Activated T-helper 2 cell treated with anti-CD3 and anti-CD28 coated beads, Interferon-gamma antibody, Interleukin-2, Interleukin-4, amounts not matched to agents 10 μg/mL and 5 μg/mL and 100 μg/mL, durations not matched to agents 14 hours and 24 hours and 36 hours (primary cell): ENCODE measurements at regions not wholly inside any gene's neighbourhood (a gene's known extent, or its start where the extent isn't known, plus 50 kb on each side); places are given as distances from the start of the nearest gene placed in this dataset.

Experiments used
- DNase-seq: peaks from one replicate; pipeline ENCODE4 v3.0.0; 2021; ENCODE audit warnings: low spot score
- H3K27ac Mint-ChIP-seq: one replicate; pipeline ENCODE4 v1.8.0; 2021; ENCODE audit warnings: mixed read lengths
- H3K27me3 Mint-ChIP-seq: one replicate; pipeline ENCODE4 v1.8.0; 2021; ENCODE audit warnings: low read depth, mixed read lengths
- H3K36me3 Mint-ChIP-seq: one replicate; pipeline ENCODE4 v1.8.0; 2021; ENCODE audit warnings: low read depth, mixed read lengths
- H3K4me1 Mint-ChIP-seq: one replicate; pipeline ENCODE4 v1.8.0; 2021; ENCODE audit warnings: low read depth, mixed read lengths
- H3K4me3 Mint-ChIP-seq: one replicate; pipeline ENCODE4 v1.8.0; 2021; ENCODE audit warnings: low read depth, mild to moderate bottlenecking, moderate library complexity, mixed read lengths
- H3K9me3 Mint-ChIP-seq: one replicate; pipeline ENCODE4 v1.8.0; 2021; ENCODE audit warnings: mixed read lengths
- intact Hi-C: fragments of 100-400 bp; cut with micrococcal nuclease; formaldehyde crosslinking; loops from one replicate; pipeline ENCODE4 v1.15.1; 2023

GRCh38 chr12:90619943-90620342 is 335.0 kb downstream of the CCER1 start:
- Mint-ChIP-seq H3K27me3 (no peaks in the 10 kb centered on the region), H3K36me3 (no peaks in the 10 kb centered on the region), H3K4me1 (no peaks in the 10 kb centered on the region), H3K9me3 (no peaks in the 10 kb centered on the region), H3K4me3 (no peak overlapping the region), H3K27ac (no peak overlapping the region)
- intact Hi-C loops, result no loop called here
- DNase-seq, result no peak

- Mint-ChIP-seq H3K27me3 (no peaks in the 10 kb centered on the region), H3K9me3 (no peaks in the 10 kb centered on the region)
Measured at GRCh38 chr12:90618586-90618985, 336.4 kb downstream of the CCER1 start.

GRCh38 chr12:90611891-90612290 is 343.1 kb downstream of the CCER1 start:
- no peaks in the 10 kb centered on the region for H3K36me3 Mint-ChIP-seq
- no peak for DNase-seq
- H3K27ac Mint-ChIP-seq, result no peak overlapping the region
- H3K4me3 Mint-ChIP-seq, result no peak overlapping the region
- H3K9me3 Mint-ChIP-seq, result no peaks in the 10 kb centered on the region
- no peaks in the 10 kb centered on the region for H3K27me3 Mint-ChIP-seq
- no peaks in the 10 kb centered on the region for H3K4me1 Mint-ChIP-seq
- intact Hi-C loops, result no loop called here

More at GRCh38 chr12:90618586-90618985, 336.4 kb downstream of the CCER1 start:
- H3K4me1 Mint-ChIP-seq, result no peaks in the 10 kb centered on the region
- no peaks in the 10 kb centered on the region for H3K36me3 Mint-ChIP-seq
- H3K4me3 Mint-ChIP-seq, result no peak overlapping the region
- intact Hi-C loops, result no loop called here
- no peak for DNase-seq
- no peak overlapping the region for H3K27ac Mint-ChIP-seq

GRCh38 chr12:90611048-90611447 is 343.9 kb downstream of the CCER1 start:
- no peaks in the 10 kb centered on the region for H3K9me3 Mint-ChIP-seq
- H3K27me3 Mint-ChIP-seq, result no peaks in the 10 kb centered on the region
- no peak for DNase-seq
- no peak overlapping the region for H3K27ac Mint-ChIP-seq
- H3K4me3 Mint-ChIP-seq, result no peak overlapping the region
- no peaks in the 10 kb centered on the region for H3K36me3 Mint-ChIP-seq
- no peaks in the 10 kb centered on the region for H3K4me1 Mint-ChIP-seq
- intact Hi-C loops, result no loop called here

- no peaks in the 10 kb centered on the region for H3K4me1 Mint-ChIP-seq
- DNase-seq, result no peak
- no peaks in the 10 kb centered on the region for H3K9me3 Mint-ChIP-seq
- H3K36me3 Mint-ChIP-seq, result no peaks in the 10 kb centered on the region
- intact Hi-C loops, result no loop called here
- H3K27ac Mint-ChIP-seq, result no peak overlapping the region
- H3K4me3 Mint-ChIP-seq, result no peak overlapping the region
- H3K27me3 Mint-ChIP-seq, result no peaks in the 10 kb centered on the region
Measured at GRCh38 chr12:90593596-90594295, 361.2 kb downstream of the CCER1 start.

GRCh38 chr12:90589956-90590355 is 365.0 kb downstream of the CCER1 start:
- no peaks in the 10 kb centered on the region for H3K9me3 Mint-ChIP-seq
- H3K4me1 Mint-ChIP-seq, result no peaks in the 10 kb centered on the region
- no peak for DNase-seq
- H3K27me3 Mint-ChIP-seq, result no peaks in the 10 kb centered on the region
- H3K4me3 Mint-ChIP-seq, result no peak overlapping the region
- intact Hi-C loops, result no loop called here
- H3K36me3 Mint-ChIP-seq, result no peaks in the 10 kb centered on the region
- no peak overlapping the region for H3K27ac Mint-ChIP-seq

- no peaks in the 10 kb centered on the region for H3K27me3 Mint-ChIP-seq
- no peak for DNase-seq
- no peak overlapping the region for H3K4me3 Mint-ChIP-seq
- no peak overlapping the region for H3K27ac Mint-ChIP-seq
- H3K4me1 Mint-ChIP-seq, result no peaks in the 10 kb centered on the region
- H3K36me3 Mint-ChIP-seq, result no peaks in the 10 kb centered on the region
- intact Hi-C loops, result no loop called here
- no peaks in the 10 kb centered on the region for H3K9me3 Mint-ChIP-seq
Measured at GRCh38 chr12:90585640-90586304, 369.2 kb downstream of the CCER1 start.

GRCh38 chr12:90576707-90577106 is 378.3 kb downstream of the CCER1 start:
- intact Hi-C loops, result no loop called here
- Mint-ChIP-seq H3K4me1 (no peaks in the 10 kb centered on the region), H3K27ac (no peak overlapping the region), H3K27me3 (no peaks in the 10 kb centered on the region), H3K9me3 (no peaks in the 10 kb centered on the region), H3K36me3 (no peaks in the 10 kb centered on the region), H3K4me3 (no peak overlapping the region)
- DNase-seq, result no peak

GRCh38 chr12:90575995-90576394 is 379.0 kb downstream of the CCER1 start:
- H3K27me3 Mint-ChIP-seq, result no peaks in the 10 kb centered on the region
- H3K4me3 Mint-ChIP-seq, result no peak overlapping the region
- no peaks in the 10 kb centered on the region for H3K4me1 Mint-ChIP-seq
- H3K27ac Mint-ChIP-seq, result no peak overlapping the region
- intact Hi-C loops, result no loop called here
- no peaks in the 10 kb centered on the region for H3K36me3 Mint-ChIP-seq
- no peak for DNase-seq
- no peaks in the 10 kb centered on the region for H3K9me3 Mint-ChIP-seq

- intact Hi-C loops, result no loop called here
- no peak overlapping the region for H3K4me3 Mint-ChIP-seq
- DNase-seq, result no peak
- H3K36me3 Mint-ChIP-seq, result no peaks in the 10 kb centered on the region
- peaks cover 2% of the 10 kb centered on the region for H3K4me1 Mint-ChIP-seq
- H3K27ac Mint-ChIP-seq, result no peak overlapping the region
- H3K9me3 Mint-ChIP-seq, result no peaks in the 10 kb centered on the region
- H3K27me3 Mint-ChIP-seq, result no peaks in the 10 kb centered on the region
Measured at GRCh38 chr12:90574676-90575075, 380.3 kb downstream of the CCER1 start.

- Mint-ChIP-seq H3K9me3 (no peaks in the 10 kb centered on the region), H3K4me3 (no peak overlapping the region), H3K36me3 (no peaks in the 10 kb centered on the region), H3K27ac (no peak overlapping the region), H3K4me1 (peaks cover 2% of the 10 kb centered on the region), H3K27me3 (no peaks in the 10 kb centered on the region)
- no peak for DNase-seq
- intact Hi-C loops, result no loop called here
Measured at GRCh38 chr12:90572778-90573177, 382.2 kb downstream of the CCER1 start.

GRCh38 chr12:90569685-90570084 is 385.3 kb downstream of the CCER1 start:
- no peaks in the 10 kb centered on the region for H3K36me3 Mint-ChIP-seq
- H3K27ac Mint-ChIP-seq, result no peak overlapping the region
- H3K4me3 Mint-ChIP-seq, result no peak overlapping the region
- intact Hi-C loops, result no loop called here
- no peaks in the 10 kb centered on the region for H3K27me3 Mint-ChIP-seq
- DNase-seq, result no peak
- H3K4me1 Mint-ChIP-seq, result peaks cover 2% of the 10 kb centered on the region
- H3K9me3 Mint-ChIP-seq, result peaks cover 4% of the 10 kb centered on the region

- H3K36me3 Mint-ChIP-seq, result no peaks in the 10 kb centered on the region
- no peaks in the 10 kb centered on the region for H3K4me1 Mint-ChIP-seq
- no peak overlapping the region for H3K27ac Mint-ChIP-seq
- no peak for DNase-seq
- H3K4me3 Mint-ChIP-seq, result no peak overlapping the region
- H3K27me3 Mint-ChIP-seq, result no peaks in the 10 kb centered on the region
- intact Hi-C loops, result no loop called here
- H3K9me3 Mint-ChIP-seq, result peaks cover 4% of the 10 kb centered on the region
Measured at GRCh38 chr12:90562671-90563070, 392.3 kb downstream of the CCER1 start.
